ENCODE measurements at regions not wholly inside any gene's neighbourhood (a gene's known extent, or its start where the extent isn't known, plus 50 kb on each side); places are given as distances from the start of the nearest gene placed in this dataset.
"Not testable (repeated sequence)": the region's sequence is repeated elsewhere in the genome, so short reads cannot be mapped to it uniquely, and the experiment has no call there.

GRCh38 chrX:4670606-4671005 lies 957.2 kb upstream of the PRKX start:
- DNase-seq (ENCODE audit: low spot score in 2 of 2): no peak
- H3K4me1 ChIP-seq: no peaks in the 10 kb centered on the region
- H3K36me3 ChIP-seq (replicated peaks): no peaks in the 10 kb centered on the region
- H3K4me3 ChIP-seq: no peak overlapping the region
- in situ Hi-C loops (cut with MboI; ENCODE audit: low sequenced_read_pairs): no loop called here
- no peaks in the 10 kb centered on the region for H3K27me3 ChIP-seq (ENCODE audit: low read depth)
- no peaks in the 10 kb centered on the region for H3K9me3 ChIP-seq

GRCh38 chrX:4668802-4669536 lies 955.5 kb upstream of the PRKX start:
- H3K4me3 ChIP-seq: no peak overlapping the region
- in situ Hi-C loops (cut with MboI; ENCODE audit: low sequenced_read_pairs): no loop called here
- no peaks in the 10 kb centered on the region for H3K27me3 ChIP-seq (ENCODE audit: low read depth)
- no peak for DNase-seq (ENCODE audit: low spot score in 2 of 2)
- no peaks in the 10 kb centered on the region for H3K36me3 ChIP-seq (replicated peaks)
- H3K4me1 ChIP-seq: no peaks in the 10 kb centered on the region
- H3K9me3 ChIP-seq: no peaks in the 10 kb centered on the region

- Histone ChIP-seq H3K4me3 (no peak overlapping the region), H3K9me3 (no peaks in the 10 kb centered on the region), H3K27me3 (ENCODE audit: low read depth) (no peaks in the 10 kb centered on the region), H3K36me3 (replicated peaks) (no peaks in the 10 kb centered on the region), H3K4me1 (no peaks in the 10 kb centered on the region)
- no peak for DNase-seq (ENCODE audit: low spot score in 2 of 2)
- in situ Hi-C loops (cut with MboI; ENCODE audit: low sequenced_read_pairs): no loop called here
Observed at GRCh38 chrX:4663085-4663484, 949.6 kb upstream of the PRKX start.

GRCh38 chrX:4661771-4662170 lies 948.3 kb upstream of the PRKX start:
- Histone ChIP-seq H3K36me3 (replicated peaks) (no peaks in the 10 kb centered on the region), H3K27me3 (ENCODE audit: low read depth) (no peaks in the 10 kb centered on the region), H3K4me3 (no peak overlapping the region), H3K9me3 (no peaks in the 10 kb centered on the region), H3K4me1 (no peaks in the 10 kb centered on the region)
- DNase-seq (ENCODE audit: low spot score in 2 of 2): no peak
- in situ Hi-C loops (cut with MboI; ENCODE audit: low sequenced_read_pairs): no loop called here

- no peaks in the 10 kb centered on the region for H3K4me1 ChIP-seq
- H3K9me3 ChIP-seq: no peaks in the 10 kb centered on the region; the same call in 1 of the 2 replicates
- no peaks in the 10 kb centered on the region for H3K27me3 ChIP-seq (ENCODE audit: low read depth)
- H3K4me3 ChIP-seq: no peak overlapping the region
- H3K36me3 ChIP-seq (replicated peaks): no peaks in the 10 kb centered on the region
- in situ Hi-C loops (cut with MboI; ENCODE audit: low sequenced_read_pairs): no loop called here
- DNase-seq (ENCODE audit: low spot score in 2 of 2): no peak
Observed at GRCh38 chrX:4656419-4656818, 943.0 kb upstream of the PRKX start.

GRCh38 chrX:4655743-4656142 lies 942.3 kb upstream of the PRKX start:
- Histone ChIP-seq H3K4me1 (no peaks in the 10 kb centered on the region), H3K4me3 (no peak overlapping the region), H3K36me3 (replicated peaks) (no peaks in the 10 kb centered on the region), H3K27me3 (ENCODE audit: low read depth) (no peaks in the 10 kb centered on the region), H3K9me3 (no peaks in the 10 kb centered on the region; the same call in none of the 2 replicates)
- DNase-seq (ENCODE audit: low spot score in 2 of 2): no peak
- in situ Hi-C loops (cut with MboI; ENCODE audit: low sequenced_read_pairs): no loop called here

- no peaks in the 10 kb centered on the region for H3K27me3 ChIP-seq (ENCODE audit: low read depth)
- DNase-seq (ENCODE audit: low spot score in 2 of 2): no peak
- H3K9me3 ChIP-seq: no peaks in the 10 kb centered on the region; the same call in 1 of the 2 replicates
- H3K4me3 ChIP-seq: no peak overlapping the region
- no peaks in the 10 kb centered on the region for H3K4me1 ChIP-seq
- no peaks in the 10 kb centered on the region for H3K36me3 ChIP-seq (replicated peaks)
- in situ Hi-C loops (cut with MboI; ENCODE audit: low sequenced_read_pairs): no loop called here
Observed at GRCh38 chrX:4642114-4642513, 928.7 kb upstream of the PRKX start.

- Histone ChIP-seq H3K36me3 (replicated peaks) (no peaks in the 10 kb centered on the region), H3K9me3 (no peaks in the 10 kb centered on the region), H3K4me1 (no peaks in the 10 kb centered on the region), H3K27me3 (ENCODE audit: low read depth) (no peaks in the 10 kb centered on the region), H3K4me3 (no peak overlapping the region)
- no peak for DNase-seq (ENCODE audit: low spot score in 2 of 2)
- in situ Hi-C loops (cut with MboI; ENCODE audit: low sequenced_read_pairs): no loop called here
Observed at GRCh38 chrX:4638036-4638435, 924.6 kb upstream of the PRKX start.

- no peaks in the 10 kb centered on the region for H3K9me3 ChIP-seq
- no peak overlapping the region for H3K4me3 ChIP-seq
- no peaks in the 10 kb centered on the region for H3K4me1 ChIP-seq
- H3K27me3 ChIP-seq (ENCODE audit: low read depth): no peaks in the 10 kb centered on the region
- no peak for DNase-seq (ENCODE audit: low spot score in 2 of 2)
- in situ Hi-C loops (cut with MboI; ENCODE audit: low sequenced_read_pairs): no loop called here
- no peaks in the 10 kb centered on the region for H3K36me3 ChIP-seq (replicated peaks)
Observed at GRCh38 chrX:4627414-4627813, 914.0 kb upstream of the PRKX start.

- Histone ChIP-seq H3K4me3 (no peak overlapping the region), H3K4me1 (no peaks in the 10 kb centered on the region), H3K27me3 (ENCODE audit: low read depth) (no peaks in the 10 kb centered on the region), H3K36me3 (replicated peaks) (no peaks in the 10 kb centered on the region), H3K9me3 (no peaks in the 10 kb centered on the region)
- in situ Hi-C loops (cut with MboI; ENCODE audit: low sequenced_read_pairs): no loop called here
- no peak for DNase-seq (ENCODE audit: low spot score in 2 of 2)
Observed at GRCh38 chrX:4622486-4623167, 909.2 kb upstream of the PRKX start.

- H3K9me3 ChIP-seq; H3K4me3 ChIP-seq; H3K4me1 ChIP-seq; in situ Hi-C loops (cut with MboI; ENCODE audit: low sequenced_read_pairs); DNase-seq (ENCODE audit: low spot score in 2 of 2); H3K27me3 ChIP-seq (ENCODE audit: low read depth); H3K36me3 ChIP-seq (replicated peaks): not testable (repeated sequence)
Observed at GRCh38 chrX:4613651-4614050, 900.2 kb upstream of the PRKX start.

GRCh38 chrX:4588893-4589292 lies 875.4 kb upstream of the PRKX start:
- H3K9me3 ChIP-seq: no peaks in the 10 kb centered on the region; the same call in 1 of the 2 replicates
- H3K27me3 ChIP-seq (ENCODE audit: low read depth): no peaks in the 10 kb centered on the region
- no peaks in the 10 kb centered on the region for H3K4me1 ChIP-seq
- H3K4me3 ChIP-seq: no peak overlapping the region
- in situ Hi-C loops (cut with MboI; ENCODE audit: low sequenced_read_pairs): no loop called here
- no peaks in the 10 kb centered on the region for H3K36me3 ChIP-seq (replicated peaks)
- DNase-seq (ENCODE audit: low spot score in 2 of 2): no peak

- Histone ChIP-seq H3K9me3 (no peaks in the 10 kb centered on the region; the same call in 1 of the 2 replicates), H3K4me1 (no peaks in the 10 kb centered on the region), H3K36me3 (replicated peaks) (no peaks in the 10 kb centered on the region), H3K27me3 (ENCODE audit: low read depth) (no peaks in the 10 kb centered on the region), H3K4me3 (no peak overlapping the region)
- in situ Hi-C loops (cut with MboI; ENCODE audit: low sequenced_read_pairs): no loop called here
- DNase-seq (ENCODE audit: low spot score in 2 of 2): no peak
Observed at GRCh38 chrX:4588466-4588865, 875.0 kb upstream of the PRKX start.

- Histone ChIP-seq H3K27me3 (ENCODE audit: low read depth) (no peaks in the 10 kb centered on the region), H3K4me1 (no peaks in the 10 kb centered on the region), H3K9me3 (no peaks in the 10 kb centered on the region; the same call in 1 of the 2 replicates), H3K36me3 (replicated peaks) (no peaks in the 10 kb centered on the region), H3K4me3 (no peak overlapping the region)
- DNase-seq (ENCODE audit: low spot score in 2 of 2): no peak
- in situ Hi-C loops (cut with MboI; ENCODE audit: low sequenced_read_pairs): no loop called here
Observed at GRCh38 chrX:4588056-4588455, 874.6 kb upstream of the PRKX start.

Measured in HAP-1 (cell line).